ENCODE measurements at regions not wholly inside any gene's neighbourhood (a gene's known extent, or its start where the extent isn't known, plus 50 kb on each side); places are given as distances from the start of the nearest gene placed in this dataset.
"Not testable (repeated sequence)": the region's sequence is repeated elsewhere in the genome, so short reads cannot be mapped to it uniquely, and the experiment has no call there.

GRCh38 chr15:75792236-75792635 is 51.0 kb upstream of the UBE2Q2 start:
- H3K36me3 ChIP-seq; intact Hi-C loops (cut with DNase I; ENCODE audit: low total_unique reads); H3K27me3 ChIP-seq; H3K4me1 ChIP-seq; H3K9me3 ChIP-seq; DNase-seq; H3K4me3 ChIP-seq; H3K27ac ChIP-seq: not testable (repeated sequence)
- 73% methylated on average over 6 of the region's 6 CpGs; no CpG with 5 or more reads in 1 of the 2 donors for WGBS, 2 donors (ENCODE audit: low coverage in 1 of 2)
- in situ Hi-C loops (cut with MboI; ENCODE audit: low pct_ligation_motif_present in 1 of 4, low pct_unique_long_range_greater_than_20kb in 1 of 4, low sequenced_read_pairs in 3 of 4): loop anchor here in 1 of 4 donors (10.0 kb wide), 1 partner anchor 57 kb away; no protein-coding TSS in a partner anchor

- WGBS, 2 donors (ENCODE audit: low coverage in 1 of 2): 50 to 88% methylated on average over 3 to 10 of the region's 14 CpGs
- no peaks in the 10 kb centered on the region for H3K9me3 ChIP-seq
- no peak overlapping the region for H3K4me3 ChIP-seq
- H3K4me1 ChIP-seq: no peaks in the 10 kb centered on the region
- in situ Hi-C loops (cut with MboI; ENCODE audit: low pct_ligation_motif_present in 1 of 4, low pct_unique_long_range_greater_than_20kb in 1 of 4, low sequenced_read_pairs in 3 of 4) (loop anchor here in 1 of 4 donors (10.0 kb wide), 1 partner anchor 57 kb away; no protein-coding TSS in a partner anchor), intact Hi-C loops (cut with DNase I; ENCODE audit: low total_unique reads) (no loop called here)
- no peak for DNase-seq
- no peaks in the 10 kb centered on the region for H3K36me3 ChIP-seq
- H3K27me3 ChIP-seq: peaks cover 15% of the 10 kb centered on the region
- no peak overlapping the region for H3K27ac ChIP-seq
- TF ChIP-seq EP300 (IDR thresholded peaks at IDR 0.05; ENCODE audit: low read depth): no peak
These were observed 51.9 kb upstream of the UBE2Q2 start for GRCh38 chr15:75791337-75791713.

- no peaks in the 10 kb centered on the region for H3K4me1 ChIP-seq
- no peak overlapping the region for H3K4me3 ChIP-seq
- H3K36me3 ChIP-seq: no peaks in the 10 kb centered on the region
- DNase-seq: no peak
- H3K9me3 ChIP-seq: no peaks in the 10 kb centered on the region
- peaks cover 21% of the 10 kb centered on the region for H3K27me3 ChIP-seq
- TF ChIP-seq CTCF (IDR thresholded peaks at IDR 0.05) (no peak), EP300 (IDR thresholded peaks at IDR 0.05; ENCODE audit: low read depth) (no peak), POLR2A (IDR thresholded peaks at IDR 0.05) (no peak), POLR2AphosphoS5 (IDR thresholded peaks at IDR 0.05) (no peak)
- intact Hi-C loops (cut with DNase I; ENCODE audit: low total_unique reads) (no loop called here), in situ Hi-C loops (cut with MboI; ENCODE audit: low pct_ligation_motif_present in 1 of 4, low pct_unique_long_range_greater_than_20kb in 1 of 4, low sequenced_read_pairs in 3 of 4) (loop anchor here in 1 of 4 donors (10.0 kb wide), 1 partner anchor 56 kb away; no protein-coding TSS in a partner anchor)
- 87 to 91% methylated on average over 7 to 11 of the region's 11 CpGs for WGBS, 2 donors (ENCODE audit: low coverage in 1 of 2)
- no peak overlapping the region for H3K27ac ChIP-seq
These were observed 52.5 kb upstream of the UBE2Q2 start for GRCh38 chr15:75790631-75791336.

- Histone ChIP-seq H3K4me1 (no peaks in the 10 kb centered on the region), H3K4me3 (no peak overlapping the region), H3K27me3 (peaks cover 24% of the 10 kb centered on the region), H3K27ac (no peak overlapping the region), H3K36me3 (no peaks in the 10 kb centered on the region), H3K9me3 (no peaks in the 10 kb centered on the region)
- TF ChIP-seq EP300 (IDR thresholded peaks at IDR 0.05; ENCODE audit: low read depth): no peak
- no peak for TF ChIP-seq POLR2A (IDR thresholded peaks at IDR 0.05)
- TF ChIP-seq CTCF (IDR thresholded peaks at IDR 0.05): no peak
- no peak for DNase-seq
- intact Hi-C loops (cut with DNase I; ENCODE audit: low total_unique reads) (no loop called here), in situ Hi-C loops (cut with MboI; ENCODE audit: low pct_ligation_motif_present in 1 of 4, low pct_unique_long_range_greater_than_20kb in 1 of 4, low sequenced_read_pairs in 3 of 4) (no loop called here)
- 76% methylated on average over 14 of the region's 15 CpGs; no CpG with 5 or more reads in 1 of the 2 donors for WGBS, 2 donors (ENCODE audit: low coverage in 1 of 2)
These were observed 56.7 kb upstream of the UBE2Q2 start for GRCh38 chr15:75786575-75786947.

- intact Hi-C loops (cut with DNase I; ENCODE audit: low total_unique reads): no loop called here
- TF ChIP-seq EP300 (IDR thresholded peaks at IDR 0.05; ENCODE audit: low read depth) (no peak), POLR2A (IDR thresholded peaks at IDR 0.05) (no peak), POLR2AphosphoS5 (IDR thresholded peaks at IDR 0.05) (no peak), CTCF (IDR thresholded peaks at IDR 0.05) (no peak)
- Histone ChIP-seq H3K4me1 (no peaks in the 10 kb centered on the region), H3K4me3 (no peak overlapping the region), H3K27ac (no peak overlapping the region), H3K36me3 (no peaks in the 10 kb centered on the region), H3K27me3 (peaks cover 24% of the 10 kb centered on the region), H3K9me3 (no peaks in the 10 kb centered on the region)
- 67% methylated on average over 20 of the region's 20 CpGs; no CpG with 5 or more reads in 1 of the 2 donors for WGBS, 2 donors (ENCODE audit: low coverage in 1 of 2)
- no peak for DNase-seq
- in situ Hi-C loops (cut with MboI; ENCODE audit: low pct_ligation_motif_present in 1 of 4, low pct_unique_long_range_greater_than_20kb in 1 of 4, low sequenced_read_pairs in 3 of 4): no loop called here
These were observed 57.3 kb upstream of the UBE2Q2 start for GRCh38 chr15:75785771-75786574.

- peaks cover 24% of the 10 kb centered on the region for H3K27me3 ChIP-seq
- intact Hi-C loops (cut with DNase I; ENCODE audit: low total_unique reads); in situ Hi-C loops (cut with MboI; ENCODE audit: low pct_ligation_motif_present in 1 of 4, low pct_unique_long_range_greater_than_20kb in 1 of 4, low sequenced_read_pairs in 3 of 4); H3K27ac ChIP-seq; H3K9me3 ChIP-seq; DNase-seq; H3K36me3 ChIP-seq; H3K4me3 ChIP-seq; H3K4me1 ChIP-seq: not testable (repeated sequence)
- 84% methylated on average over 10 of the region's 10 CpGs; no CpG with 5 or more reads in 1 of the 2 donors for WGBS, 2 donors (ENCODE audit: low coverage in 1 of 2)
These were observed 58.5 kb upstream of the UBE2Q2 start for GRCh38 chr15:75784511-75785480.

Measured in transverse colon (tissue), 4 donors.